Fibroblast of mammary gland (primary cell): ENCODE measurements at regions not wholly inside any gene's neighbourhood (a gene's known extent, or its start where the extent isn't known, plus 50 kb on each side); places are given as distances from the start of the nearest gene placed in this dataset.

Experiments used
- DNase-seq: peaks from one replicate; pipeline ENCODE4 v3.0.0-alpha.2; 2010; ENCODE audit warnings: low read depth
- H3K4me3 ChIP-seq: 2 replicates; pipeline ENCODE4 v1.5.1; 2011; ENCODE audit warnings: low read depth, mild to moderate bottlenecking, low read length, moderate library complexity; ENCODE audit not compliant: control insufficient read depth
- CTCF ChIP-seq: conservative IDR thresholded peaks from 2 replicates; pipeline ENCODE4 v1.5.1; 2011; ENCODE audit warnings: low read depth, low read length, inconsistent platforms; ENCODE audit not compliant: control insufficient read depth, insufficient read depth

GRCh38 chr3:124201226-124201625 is 209.3 kb upstream of the ROPN1 start:
- H3K4me3 ChIP-seq = no peak overlapping the region
- DNase-seq = no peak
- no peak for TF ChIP-seq CTCF

- no peak for DNase-seq
- TF ChIP-seq CTCF = no peak
- no peak overlapping the region for H3K4me3 ChIP-seq
These were observed 209.9 kb upstream of the ROPN1 start for GRCh38 chr3:124201786-124202185.

GRCh38 chr3:124202754-124203153 is 210.8 kb upstream of the ROPN1 start:
- DNase-seq = no peak
- no peak for TF ChIP-seq CTCF
- H3K4me3 ChIP-seq = no peak overlapping the region

GRCh38 chr3:124203292-124203691 is 211.4 kb upstream of the ROPN1 start:
- no peak overlapping the region for H3K4me3 ChIP-seq
- no peak for TF ChIP-seq CTCF
- no peak for DNase-seq

GRCh38 chr3:124206225-124207055 is 214.5 kb upstream of the ROPN1 start:
- no peak for TF ChIP-seq CTCF
- H3K4me3 ChIP-seq = no peak overlapping the region

GRCh38 chr3:124207077-124207476 is 215.2 kb upstream of the ROPN1 start:
- TF ChIP-seq CTCF = no peak
- no peak overlapping the region for H3K4me3 ChIP-seq
- DNase-seq = no peak

More at GRCh38 chr3:124206225-124207055, 214.5 kb upstream of the ROPN1 start:
- DNase-seq = no peak

GRCh38 chr3:124207873-124208485 is 216.1 kb upstream of the ROPN1 start:
- no peak overlapping the region for H3K4me3 ChIP-seq
- DNase-seq = no peak
- TF ChIP-seq CTCF = no peak
